GM03348 (cell line): ENCODE measurements at regions not wholly inside any gene's neighbourhood (a gene's known extent, or its start where the extent isn't known, plus 50 kb on each side); places are given as distances from the start of the nearest gene placed in this dataset.

Source experiments
- DNase-seq: peaks from one replicate; pipeline ENCODE4 v3.0.0; 2012; ENCODE audit warnings: low spot score

- no peak for DNase-seq
Observed at GRCh38 chrX:137366018-137366633, 199.8 kb upstream of the ZIC3 start.

GRCh38 chrX:137363559-137363958 is 202.4 kb upstream of the ZIC3 start:
- no peak for DNase-seq

GRCh38 chrX:137362583-137362982 is 203.3 kb upstream of the ZIC3 start:
- DNase-seq: no peak

- DNase-seq: no peak
Observed at GRCh38 chrX:137354851-137355250, 211.1 kb upstream of the ZIC3 start.

- DNase-seq: no peak
Observed at GRCh38 chrX:137353404-137353803, 212.5 kb upstream of the ZIC3 start.

- no peak for DNase-seq
Observed at GRCh38 chrX:137352101-137352660, 213.7 kb upstream of the ZIC3 start.

GRCh38 chrX:137342969-137343368 is 223.0 kb upstream of the ZIC3 start:
- no peak for DNase-seq

- no peak for DNase-seq
Observed at GRCh38 chrX:137313627-137314026, 252.3 kb upstream of the ZIC3 start.

GRCh38 chrX:137305404-137305803 is 260.5 kb upstream of the ZIC3 start:
- no peak for DNase-seq

- DNase-seq: no peak
Observed at GRCh38 chrX:137297167-137297566, 263.4 kb upstream of the GPR101 start.

- DNase-seq: no peak
Observed at GRCh38 chrX:137290011-137290410, 256.2 kb upstream of the GPR101 start.

GRCh38 chrX:137287191-137287590 is 253.4 kb upstream of the GPR101 start:
- no peak for DNase-seq

- no peak for DNase-seq
Observed at GRCh38 chrX:137286423-137286822, 252.6 kb upstream of the GPR101 start.

- no peak for DNase-seq
Observed at GRCh38 chrX:137278825-137279224, 245.0 kb upstream of the GPR101 start.

- DNase-seq: no peak
Observed at GRCh38 chrX:137263374-137263773, 229.6 kb upstream of the GPR101 start.

- no peak for DNase-seq
Observed at GRCh38 chrX:137245183-137245582, 211.4 kb upstream of the GPR101 start.

- DNase-seq: no peak
Observed at GRCh38 chrX:137236837-137237236, 203.0 kb upstream of the GPR101 start.

- no peak for DNase-seq
Observed at GRCh38 chrX:137234651-137235402, 201.0 kb upstream of the GPR101 start.

GRCh38 chrX:137233478-137233877 is 199.7 kb upstream of the GPR101 start:
- no peak for DNase-seq

GRCh38 chrX:137227151-137227550 is 193.4 kb upstream of the GPR101 start:
- DNase-seq: no peak

GRCh38 chrX:137215467-137215866 is 181.7 kb upstream of the GPR101 start:
- DNase-seq: no peak

- no peak for DNase-seq
Observed at GRCh38 chrX:137212078-137212632, 178.4 kb upstream of the GPR101 start.

GRCh38 chrX:137198040-137198439 is 164.2 kb upstream of the GPR101 start:
- DNase-seq: no peak
